ENCODE measurements at regions not wholly inside any gene's neighbourhood (a gene's known extent, or its start where the extent isn't known, plus 50 kb on each side); places are given as distances from the start of the nearest gene placed in this dataset.
"Not testable (repeated sequence)": the region's sequence is repeated elsewhere in the genome, so short reads cannot be mapped to it uniquely, and the experiment has no call there.

DNA sequence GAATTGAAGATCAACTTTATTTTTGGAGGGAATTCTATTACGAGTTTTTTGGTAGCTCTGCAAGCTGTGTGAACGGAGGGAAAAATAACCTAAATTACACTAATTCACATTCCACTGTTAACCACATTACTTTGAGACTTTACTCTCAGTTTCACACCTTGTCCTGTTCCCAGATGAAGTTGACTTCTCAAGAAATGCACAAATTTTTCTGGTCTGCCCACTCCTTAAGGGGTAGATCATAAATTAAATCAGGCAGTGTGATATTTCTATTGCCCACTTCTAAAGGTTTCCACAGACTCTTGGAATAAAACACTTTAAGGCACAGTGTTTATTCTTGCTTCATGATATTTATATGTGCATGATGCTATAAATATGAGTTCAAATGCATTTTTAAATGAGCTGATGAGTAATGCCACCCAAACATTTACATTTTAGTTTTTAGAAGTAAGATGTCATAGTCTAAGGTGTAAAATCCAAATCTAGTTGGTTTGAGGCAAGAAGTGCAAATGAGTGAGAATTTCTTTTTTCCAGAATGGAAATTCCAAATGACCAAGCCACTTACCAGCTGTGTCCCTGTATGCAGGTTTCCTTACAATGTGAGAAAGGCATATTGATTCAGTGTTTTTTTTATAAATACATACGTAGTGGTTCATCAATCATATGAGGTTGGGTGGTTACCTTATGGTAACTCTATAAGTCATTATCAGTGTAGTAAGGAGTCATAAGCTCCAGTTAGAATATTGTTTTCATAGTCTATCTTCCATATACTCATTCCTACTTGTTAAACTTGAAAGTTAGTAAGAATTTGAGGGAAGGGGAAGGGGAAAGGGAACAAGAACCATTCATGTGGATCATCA, 437.7 kb upstream of the MEF2C start:
- no peak for DNase-seq

- DNase-seq: not testable (repeated sequence)
Observed at GRCh38 chr5:89317838-89318237, 434.9 kb upstream of the MEF2C start.

DNA sequence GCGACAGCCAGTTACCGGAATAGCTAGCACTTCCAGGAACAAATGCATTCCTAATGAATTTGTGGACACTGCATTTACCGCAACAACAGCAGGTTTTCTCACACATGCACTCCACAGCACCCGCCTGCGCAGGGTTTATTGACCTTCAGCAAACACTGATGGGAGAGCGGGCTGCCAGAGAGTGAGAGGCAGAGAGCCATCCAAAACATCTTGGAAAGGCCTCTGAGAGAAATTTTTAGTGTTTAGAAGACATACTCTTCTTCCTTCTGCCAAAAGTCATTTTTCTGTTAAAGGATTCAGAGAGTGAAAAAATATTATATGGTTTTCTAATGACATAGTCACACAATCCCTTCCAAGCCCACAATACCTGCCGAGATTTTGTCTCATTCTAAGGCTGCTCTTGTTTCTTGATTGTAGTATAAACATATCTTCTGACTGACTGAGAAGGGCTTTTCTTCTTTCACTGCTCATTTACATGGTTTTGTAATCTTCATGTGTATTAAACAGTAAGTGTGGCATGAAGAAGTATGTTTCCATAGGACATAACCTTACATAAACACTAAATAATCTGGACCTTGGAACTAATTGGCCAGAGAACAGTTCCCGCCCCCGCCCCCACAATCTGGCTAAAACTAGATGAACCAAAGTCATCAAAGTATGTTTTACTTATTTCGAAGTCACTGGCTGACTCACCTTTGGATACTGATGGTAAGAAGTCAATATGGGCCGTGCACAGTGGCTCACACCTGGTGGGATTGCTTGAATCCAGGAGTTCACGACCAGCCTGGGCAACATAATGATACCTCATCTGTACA, 432.5 kb upstream of the MEF2C start:
- peak; percentile 74 for DNase-seq

DNA sequence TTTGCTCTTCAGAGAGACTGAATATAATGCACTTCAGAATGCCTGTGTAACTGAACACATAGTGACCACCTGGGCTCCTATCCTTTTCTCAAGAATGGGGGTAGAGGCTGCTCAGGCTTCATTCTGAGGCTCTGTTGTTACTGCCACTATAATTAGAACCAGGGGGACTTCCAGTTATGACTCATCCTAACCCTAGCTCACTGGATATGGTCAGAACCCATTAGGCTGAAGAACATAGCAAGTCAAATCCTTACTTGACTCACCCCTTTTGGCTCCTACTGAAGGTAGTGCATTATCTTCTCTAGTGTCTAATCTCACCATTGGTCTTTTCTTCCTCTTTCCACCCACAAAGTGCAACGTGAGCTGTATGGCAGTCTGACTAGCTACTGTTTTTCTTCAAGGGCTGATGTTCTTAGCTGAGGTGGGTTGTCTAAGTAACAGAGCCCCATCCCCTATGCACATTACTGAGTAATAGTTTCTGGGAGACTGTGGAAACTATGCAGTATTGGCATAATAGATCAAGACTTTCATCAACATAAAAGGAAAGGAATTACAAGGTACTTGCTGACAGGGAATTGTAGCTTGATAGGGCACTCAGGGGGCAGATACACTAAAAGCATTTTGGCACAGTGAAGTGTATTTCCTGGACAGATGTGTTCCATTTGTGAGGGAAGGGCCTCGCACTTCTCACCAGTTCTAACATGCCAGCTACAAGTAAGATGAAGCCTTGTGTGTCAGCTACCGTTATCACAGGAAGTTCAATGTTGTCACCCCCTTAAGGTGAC, 431.0 kb upstream of the MEF2C start:
- DNase-seq: peak; percentile 46

DNA sequence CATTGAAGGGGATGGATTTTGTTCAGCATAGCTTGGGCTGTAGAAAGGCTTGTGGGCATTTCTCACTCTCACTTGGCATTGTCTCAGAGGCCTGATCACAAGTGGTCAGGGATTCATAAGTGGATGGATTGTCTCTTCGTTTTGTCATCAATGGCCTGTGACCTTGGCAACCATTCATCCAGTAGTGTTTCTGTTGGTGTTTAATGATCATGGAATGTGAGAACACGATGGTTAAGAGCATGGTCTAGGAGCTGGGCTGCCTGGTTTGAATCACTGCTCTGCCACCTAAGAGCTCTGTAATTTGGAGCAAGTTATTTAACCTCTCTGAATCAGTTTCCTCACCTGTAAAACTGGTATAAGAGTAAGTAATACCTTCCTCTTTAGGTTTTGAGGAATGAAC, 430.1 kb upstream of the MEF2C start:
- DNase-seq: peak; percentile 5

DNA sequence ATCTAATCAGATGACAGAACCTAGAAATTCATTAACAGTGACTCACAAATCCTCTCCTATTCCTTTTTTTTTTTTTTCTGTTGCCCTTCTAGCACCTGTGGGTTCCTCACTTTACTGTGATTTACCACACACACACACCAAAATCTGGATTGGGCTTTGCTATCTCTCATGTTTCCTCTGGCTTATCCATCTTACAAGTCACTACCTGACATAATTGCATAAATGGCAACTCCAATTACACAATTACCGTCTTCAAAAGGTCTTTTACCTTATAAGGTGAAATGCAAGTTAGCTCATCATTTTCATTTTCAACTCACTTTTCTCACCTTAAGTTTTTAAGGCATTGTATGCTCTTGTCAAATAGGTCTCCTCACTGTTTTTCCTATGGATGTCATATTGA, 426.3 kb upstream of the MEF2C start:
- DNase-seq: no peak

DNA sequence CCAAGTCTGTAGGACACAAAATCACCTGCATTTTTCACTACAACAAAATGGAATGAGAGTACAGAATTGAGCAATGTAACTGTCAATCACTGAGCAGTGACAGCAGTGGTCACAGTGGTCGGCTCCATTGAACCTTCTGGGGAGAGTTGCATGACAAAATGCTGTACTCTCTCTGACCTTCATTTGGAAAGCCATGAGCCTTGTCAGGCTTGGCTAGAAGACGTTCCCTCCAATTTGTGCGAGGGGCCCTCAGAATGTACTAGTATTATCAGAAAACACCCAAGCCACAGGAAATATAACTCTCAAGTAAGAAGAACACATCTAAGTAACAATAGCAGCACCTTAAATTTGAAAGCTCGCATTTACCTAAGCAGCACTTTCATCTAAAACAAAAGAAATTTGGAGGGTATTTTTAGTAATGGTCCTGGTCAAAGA, 425.6 kb upstream of the MEF2C start:
- DNase-seq: no peak

DNA sequence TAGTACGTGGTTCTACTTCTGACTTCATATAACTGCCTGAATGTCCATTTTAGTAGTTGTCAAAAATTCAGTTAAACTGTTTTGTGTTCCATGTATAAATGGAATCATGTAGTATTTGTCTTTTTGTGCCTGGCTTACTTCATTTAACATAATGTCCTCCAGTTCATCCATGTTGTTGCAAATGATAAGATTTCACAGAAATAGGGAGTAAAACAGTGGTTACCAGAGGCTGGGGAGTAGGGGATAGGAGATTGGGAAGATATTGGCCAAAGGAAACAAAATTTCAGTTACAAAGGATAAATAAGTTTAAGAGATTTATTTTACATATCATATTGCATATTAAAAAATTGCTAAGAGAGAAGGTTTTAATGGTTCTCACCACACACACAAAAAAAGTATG, 425.0 kb upstream of the MEF2C start:
- DNase-seq: no peak

- DNase-seq: not testable (repeated sequence)
Observed at GRCh38 chr5:89307141-89307540, 424.2 kb upstream of the MEF2C start.

DNA sequence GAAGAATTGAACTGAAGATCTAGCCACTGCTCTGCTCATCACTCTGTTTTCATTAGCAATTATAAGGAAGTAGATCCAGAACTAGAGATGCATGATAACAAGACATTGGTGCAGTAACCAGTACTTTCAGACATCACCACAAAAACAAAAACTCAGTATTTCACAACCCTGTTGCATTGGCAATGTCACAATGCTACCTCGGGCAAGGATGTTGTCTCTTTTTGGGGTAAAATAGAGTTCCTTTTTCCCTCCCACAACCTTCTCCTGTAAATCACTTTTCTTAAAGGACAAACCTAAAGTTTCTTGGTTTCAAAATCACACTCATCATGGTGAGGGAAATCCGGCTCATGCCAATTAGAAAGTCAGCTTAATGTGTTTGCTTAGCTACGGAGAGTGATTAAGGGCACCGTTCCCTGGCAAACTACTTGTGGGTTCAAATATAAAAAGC, 420.1 kb upstream of the MEF2C start:
- no peak for DNase-seq

- DNase-seq: no peak
Observed at GRCh38 chr5:89302102-89302891, 419.3 kb upstream of the MEF2C start.

DNA sequence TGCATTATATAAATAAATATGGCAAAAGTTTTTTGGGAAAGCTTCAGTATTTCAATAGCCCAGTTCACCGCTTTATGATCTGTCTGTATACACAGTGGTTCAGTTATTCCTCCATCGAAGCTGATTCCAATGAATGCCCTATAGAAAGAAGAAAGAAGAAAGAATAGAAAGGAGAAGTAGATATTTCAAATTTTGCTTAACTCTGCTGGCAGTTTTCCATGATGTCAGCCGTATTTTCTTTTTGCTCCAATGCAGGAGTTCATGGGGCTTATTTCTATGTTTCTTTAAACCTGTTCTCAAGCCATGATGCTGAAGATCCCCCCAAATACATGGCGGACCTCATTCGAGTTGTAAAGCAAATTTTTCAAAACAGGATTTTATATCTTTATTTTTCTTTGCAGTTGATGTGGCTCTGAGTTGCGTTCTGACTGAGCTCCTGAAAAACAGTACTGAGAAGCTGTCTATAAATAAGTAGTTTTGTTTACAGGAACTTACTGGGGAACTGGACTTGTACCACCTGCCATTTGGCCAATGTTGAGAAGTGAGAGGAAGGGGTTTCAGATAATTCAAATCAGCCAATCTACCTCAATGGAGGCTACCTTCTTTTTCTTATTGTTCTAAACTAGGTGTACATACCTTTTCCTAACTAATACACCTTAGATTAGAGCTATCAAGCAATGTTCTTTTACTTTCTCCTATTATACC, 418.5 kb upstream of the MEF2C start:
- no peak for DNase-seq

DNA sequence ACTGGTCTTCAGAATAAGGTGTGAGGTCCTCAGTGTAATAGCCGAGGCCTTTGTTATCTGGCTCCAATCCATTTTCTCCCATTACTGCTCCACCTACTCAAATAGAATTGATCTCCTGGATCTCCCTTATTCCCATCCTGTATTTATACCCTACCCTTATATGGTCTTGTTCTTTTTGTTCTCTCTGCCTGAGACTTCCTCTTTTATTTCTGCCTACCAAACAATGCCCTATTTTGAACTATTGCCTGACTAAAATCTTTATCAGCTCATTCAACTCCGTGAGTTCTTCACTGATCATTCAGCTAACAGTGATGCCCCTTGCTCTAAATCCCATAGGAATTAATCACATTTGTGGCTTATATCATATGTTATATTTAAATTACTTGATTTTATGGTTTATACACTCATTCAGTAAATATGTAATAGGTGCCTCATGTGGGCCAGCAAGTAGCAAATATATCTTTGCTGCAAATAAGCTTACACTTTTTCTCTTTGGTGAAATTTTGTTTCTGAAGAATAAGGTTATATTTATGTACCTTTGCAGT, 417.5 kb upstream of the MEF2C start:
- DNase-seq: no peak

- no peak for DNase-seq
Observed at GRCh38 chr5:89299998-89300397, 417.0 kb upstream of the MEF2C start.

DNA sequence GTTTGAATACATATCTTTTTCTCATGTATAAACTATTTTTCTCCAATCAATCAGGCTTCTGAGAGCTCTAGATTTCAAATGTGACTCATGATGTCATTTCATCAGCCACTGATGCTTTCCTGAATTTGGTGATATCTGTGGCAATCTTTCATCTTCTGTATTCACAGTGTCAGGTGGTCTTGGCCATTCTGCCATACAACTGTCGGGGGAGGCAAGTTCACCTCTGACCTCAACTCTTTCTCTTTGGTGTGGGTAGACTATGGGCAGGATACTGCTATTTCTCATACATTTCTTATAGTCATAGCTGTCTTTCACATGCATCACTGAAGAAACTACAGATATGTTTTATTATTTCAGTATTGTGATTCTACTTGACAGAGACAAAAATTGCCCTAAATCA, 414.1 kb upstream of the MEF2C start:
- no peak for DNase-seq

- no peak for DNase-seq
Observed at GRCh38 chr5:89293810-89294209, 410.8 kb upstream of the MEF2C start.

- no peak for DNase-seq
Observed at GRCh38 chr5:89292487-89292886, 409.5 kb upstream of the MEF2C start.

DNA sequence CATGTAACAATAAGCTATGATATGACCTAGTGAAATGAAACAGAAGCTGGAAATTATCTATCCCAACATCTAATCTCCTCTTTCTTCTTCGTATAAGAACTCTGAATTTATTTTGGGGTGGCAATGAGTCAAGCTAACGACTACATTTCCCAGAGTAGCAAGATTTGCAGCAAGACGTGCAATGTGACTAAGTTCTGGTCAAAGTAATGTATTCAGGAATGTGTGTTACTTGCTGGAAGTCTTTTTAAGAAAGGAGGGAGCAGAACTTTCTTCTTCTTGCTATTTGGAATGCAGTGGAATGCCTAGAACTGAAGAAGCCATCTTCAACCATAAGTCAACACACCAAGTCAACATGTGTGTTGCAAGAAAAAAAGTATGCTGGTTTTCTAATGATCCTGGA, 406.6 kb upstream of the MEF2C start:
- DNase-seq: no peak

DNA sequence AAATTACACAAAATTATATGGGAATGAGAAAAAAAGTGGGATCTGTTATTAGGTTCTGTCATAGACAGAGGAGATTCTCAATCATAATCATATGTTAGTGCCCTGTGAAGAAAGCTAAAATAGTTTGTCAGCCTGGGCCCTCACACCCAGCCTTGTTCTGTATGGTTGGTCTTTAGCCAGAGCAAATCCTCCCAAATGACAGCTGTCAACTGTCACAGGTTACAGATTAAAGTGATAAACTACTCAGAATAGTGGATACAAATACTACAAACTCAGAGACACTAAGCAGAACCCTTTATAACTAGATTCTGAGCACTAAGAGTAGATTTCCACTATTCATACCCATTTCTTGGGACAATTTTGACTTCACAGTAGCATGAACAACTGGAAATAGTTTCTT, 405.0 kb upstream of the MEF2C start:
- no peak for DNase-seq

- no peak for DNase-seq
Observed at GRCh38 chr5:89286320-89286719, 403.3 kb upstream of the MEF2C start.

- no peak for DNase-seq
Observed at GRCh38 chr5:89283728-89284493, 400.9 kb upstream of the MEF2C start.

Measured in SHP77 treated with DMSO at 0.1 percent for 48 hours (cell line).